ENCODE measurements at regions not wholly inside any gene's neighbourhood (a gene's known extent, or its start where the extent isn't known, plus 50 kb on each side); places are given as distances from the start of the nearest gene placed in this dataset.

- H3K9ac ChIP-seq (ENCODE audit: low read depth, low read length, poor library complexity, severe bottlenecking) = no peak overlapping the region
- H2AFZ ChIP-seq (ENCODE audit: low read length) = no peak overlapping the region
- H3K79me2 ChIP-seq (ENCODE audit: insufficient read depth, low read length) = no peaks in the 10 kb centered on the region
- H3K9me3 ChIP-seq (ENCODE audit: insufficient read depth, low read depth, low read length) = no peaks in the 10 kb centered on the region
- H3K4me3 ChIP-seq (ENCODE audit: low read length, poor library complexity, severe bottlenecking) = no peak overlapping the region
- no peaks in the 10 kb centered on the region for H3K9me2 ChIP-seq (replicated peaks; ENCODE audit: low read depth, low read length)
- no peaks in the 10 kb centered on the region for H3K36me3 ChIP-seq (ENCODE audit: insufficient read depth, low read length)
- no peak overlapping the region for H3K4me2 ChIP-seq (ENCODE audit: low read depth, low read length, poor library complexity, severe bottlenecking)
- H3K27me3 ChIP-seq (ENCODE audit: insufficient read depth, low read length, poor library complexity, severe bottlenecking) = no peaks in the 10 kb centered on the region
- no peaks in the 10 kb centered on the region for H3K4me1 ChIP-seq (ENCODE audit: insufficient read depth, low read length, poor library complexity, severe bottlenecking)
- no peaks in the 10 kb centered on the region for H3F3A ChIP-seq (ENCODE audit: low read depth)
- no peaks in the 10 kb centered on the region for H4K20me1 ChIP-seq (ENCODE audit: insufficient read depth, low read length, poor library complexity, severe bottlenecking)
- no peak for TF ChIP-seq EZH2phosphoT487 (IDR thresholded peaks at IDR 0.05; ENCODE audit: borderline replicate concordance)
Measured at GRCh38 chr2:204261846-204262245, 283.4 kb upstream of the PARD3B start.

- Histone ChIP-seq H3K27me3 (ENCODE audit: insufficient read depth, low read length, poor library complexity, severe bottlenecking) (no peaks in the 10 kb centered on the region), H4K20me1 (ENCODE audit: insufficient read depth, low read length, poor library complexity, severe bottlenecking) (no peaks in the 10 kb centered on the region), H3K9me2 (replicated peaks; ENCODE audit: low read depth, low read length) (no peaks in the 10 kb centered on the region), H3K4me1 (ENCODE audit: insufficient read depth, low read length, poor library complexity, severe bottlenecking) (no peaks in the 10 kb centered on the region), H3K9me3 (ENCODE audit: insufficient read depth, low read depth, low read length) (no peaks in the 10 kb centered on the region), H3K79me2 (ENCODE audit: insufficient read depth, low read length) (no peaks in the 10 kb centered on the region), H2AFZ (ENCODE audit: low read length) (no peak overlapping the region), H3K4me3 (ENCODE audit: low read length, poor library complexity, severe bottlenecking) (no peak overlapping the region), H3K4me2 (ENCODE audit: low read depth, low read length, poor library complexity, severe bottlenecking) (no peak overlapping the region), H3F3A (ENCODE audit: low read depth) (no peaks in the 10 kb centered on the region), H3K36me3 (ENCODE audit: insufficient read depth, low read length) (no peaks in the 10 kb centered on the region), H3K9ac (ENCODE audit: low read depth, low read length, poor library complexity, severe bottlenecking) (no peak overlapping the region)
- no peak for TF ChIP-seq CTCF (conservative IDR thresholded peaks at IDR 0.05; ENCODE audit: low read length)
- no peak for TF ChIP-seq EZH2phosphoT487 (IDR thresholded peaks at IDR 0.05; ENCODE audit: borderline replicate concordance)
Measured at GRCh38 chr2:204264085-204264553, 281.2 kb upstream of the PARD3B start.

GRCh38 chr2:204264621-204265140 is 280.6 kb upstream of the PARD3B start:
- Histone ChIP-seq H3K4me1 (ENCODE audit: insufficient read depth, low read length, poor library complexity, severe bottlenecking) (no peaks in the 10 kb centered on the region), H3K4me3 (ENCODE audit: low read length, poor library complexity, severe bottlenecking) (no peak overlapping the region), H2AFZ (ENCODE audit: low read length) (no peak overlapping the region), H4K20me1 (ENCODE audit: insufficient read depth, low read length, poor library complexity, severe bottlenecking) (no peaks in the 10 kb centered on the region), H3K36me3 (ENCODE audit: insufficient read depth, low read length) (no peaks in the 10 kb centered on the region), H3K9ac (ENCODE audit: low read depth, low read length, poor library complexity, severe bottlenecking) (no peak overlapping the region), H3K27me3 (ENCODE audit: insufficient read depth, low read length, poor library complexity, severe bottlenecking) (no peaks in the 10 kb centered on the region), H3K9me2 (replicated peaks; ENCODE audit: low read depth, low read length) (no peaks in the 10 kb centered on the region), H3K4me2 (ENCODE audit: low read depth, low read length, poor library complexity, severe bottlenecking) (no peak overlapping the region), H3K79me2 (ENCODE audit: insufficient read depth, low read length) (no peaks in the 10 kb centered on the region), H3K9me3 (ENCODE audit: insufficient read depth, low read depth, low read length) (no peaks in the 10 kb centered on the region), H3F3A (ENCODE audit: low read depth) (no peaks in the 10 kb centered on the region)
- TF ChIP-seq CTCF (conservative IDR thresholded peaks at IDR 0.05; ENCODE audit: low read length) (no peak), EZH2phosphoT487 (IDR thresholded peaks at IDR 0.05; ENCODE audit: borderline replicate concordance) (no peak)

GRCh38 chr2:204265681-204266181 is 279.5 kb upstream of the PARD3B start:
- H3K4me2 ChIP-seq (ENCODE audit: low read depth, low read length, poor library complexity, severe bottlenecking) = no peak overlapping the region
- H3K4me3 ChIP-seq (ENCODE audit: low read length, poor library complexity, severe bottlenecking) = no peak overlapping the region
- H3K36me3 ChIP-seq (ENCODE audit: insufficient read depth, low read length) = no peaks in the 10 kb centered on the region
- no peaks in the 10 kb centered on the region for H3K9me3 ChIP-seq (ENCODE audit: insufficient read depth, low read depth, low read length)
- H2AFZ ChIP-seq (ENCODE audit: low read length) = no peak overlapping the region
- H3K79me2 ChIP-seq (ENCODE audit: insufficient read depth, low read length) = no peaks in the 10 kb centered on the region
- no peak overlapping the region for H3K9ac ChIP-seq (ENCODE audit: low read depth, low read length, poor library complexity, severe bottlenecking)
- TF ChIP-seq EZH2phosphoT487 (IDR thresholded peaks at IDR 0.05; ENCODE audit: borderline replicate concordance) (no peak), CTCF (conservative IDR thresholded peaks at IDR 0.05; ENCODE audit: low read length) (no peak)
- no peaks in the 10 kb centered on the region for H3F3A ChIP-seq (ENCODE audit: low read depth)
- H3K9me2 ChIP-seq (replicated peaks; ENCODE audit: low read depth, low read length) = no peaks in the 10 kb centered on the region
- no peaks in the 10 kb centered on the region for H3K4me1 ChIP-seq (ENCODE audit: insufficient read depth, low read length, poor library complexity, severe bottlenecking)
- no peaks in the 10 kb centered on the region for H4K20me1 ChIP-seq (ENCODE audit: insufficient read depth, low read length, poor library complexity, severe bottlenecking)
- no peaks in the 10 kb centered on the region for H3K27me3 ChIP-seq (ENCODE audit: insufficient read depth, low read length, poor library complexity, severe bottlenecking)
